ENCODE measurements at regions not wholly inside any gene's neighbourhood (a gene's known extent, or its start where the extent isn't known, plus 50 kb on each side); places are given as distances from the start of the nearest gene placed in this dataset.

- no peak overlapping the region for H3K27ac ChIP-seq
- TF ChIP-seq CTCF (conservative IDR thresholded peaks at IDR 0.05) = no peak
- TF ChIP-seq ZFX (IDR thresholded peaks at IDR 0.05) = no peak
These were observed 1372.3 kb upstream of the SPRY2 start for GRCh38 chr13:81713201-81713600.

GRCh38 chr13:81697826-81698225, 1356.9 kb upstream of the SPRY2 start:
- TF ChIP-seq CTCF (conservative IDR thresholded peaks at IDR 0.05) = no peak
- TF ChIP-seq ZFX (IDR thresholded peaks at IDR 0.05) = no peak

GRCh38 chr13:81686877-81687276, 1346.0 kb upstream of the SPRY2 start:
- no peak overlapping the region for H3K27ac ChIP-seq

More at GRCh38 chr13:81697826-81698225, 1356.9 kb upstream of the SPRY2 start:
- no peak overlapping the region for H3K27ac ChIP-seq

GRCh38 chr13:81683521-81683920, 1342.6 kb upstream of the SPRY2 start:
- H3K27ac ChIP-seq = no peak overlapping the region
- TF ChIP-seq ZFX (IDR thresholded peaks at IDR 0.05) = no peak
- TF ChIP-seq CTCF (conservative IDR thresholded peaks at IDR 0.05) = no peak

More at GRCh38 chr13:81686877-81687276, 1346.0 kb upstream of the SPRY2 start:
- TF ChIP-seq ZFX (IDR thresholded peaks at IDR 0.05) = no peak
- TF ChIP-seq CTCF (conservative IDR thresholded peaks at IDR 0.05) = no peak

GRCh38 chr13:81682081-81682630, 1341.2 kb upstream of the SPRY2 start:
- TF ChIP-seq ZFX (IDR thresholded peaks at IDR 0.05) = no peak
- TF ChIP-seq CTCF (conservative IDR thresholded peaks at IDR 0.05) = no peak
- no peak overlapping the region for H3K27ac ChIP-seq

- no peak overlapping the region for H3K27ac ChIP-seq
- no peak for TF ChIP-seq ZFX (IDR thresholded peaks at IDR 0.05)
- no peak for TF ChIP-seq CTCF (conservative IDR thresholded peaks at IDR 0.05)
These were observed 1336.9 kb upstream of the SPRY2 start for GRCh38 chr13:81677857-81678256.

- TF ChIP-seq CTCF (conservative IDR thresholded peaks at IDR 0.05) (no peak), ZFX (IDR thresholded peaks at IDR 0.05) (no peak)
- H3K27ac ChIP-seq = no peak overlapping the region
These were observed 1335.1 kb upstream of the SPRY2 start for GRCh38 chr13:81676008-81676407.
